Gastrocnemius medialis (tissue), 4 donors: ENCODE measurements at regions not wholly inside any gene's neighbourhood (a gene's known extent, or its start where the extent isn't known, plus 50 kb on each side); places are given as distances from the start of the nearest gene placed in this dataset.

Experiments used
- ATAC-seq, 2 donors: fragments of 150-250 bp; one replicate each; pipeline ENCODE4 v1.9.1; 2016
- DNase-seq, 2 donors: peaks; one replicate each; pipeline ENCODE4 v3.0.0-alpha.2; 2019
- H3K27ac ChIP-seq, 4 donors: fragments of 200-600 bp; sonication (generic); 1 replicate in 1 of 4; 2 replicates in 3 of 4; pipeline ENCODE4 v1.5.1; 2016 to 2018; ENCODE audit warnings: mild to moderate bottlenecking in 2 of 4, moderate library complexity in 1 of 4
- H3K27me3 ChIP-seq, 3 donors: fragments of 200-600 bp; sonication (generic) in 2 of 3; 1 replicate in 1 of 3; 2 replicates in 2 of 3; pipeline versions ENCODE4 v1.5.1 to v1.6.0; 2016 to 2019; ENCODE audit warnings: mild to moderate bottlenecking in 1 of 3, moderate library complexity in 1 of 3
- H3K36me3 ChIP-seq, 2 donors: fragments of 200-600 bp; sonication (generic) in 1 of 2; one replicate each; pipeline ENCODE4 v1.5.1; 2017 to 2018
- H3K4me1 ChIP-seq, 2 donors: fragments of 200-600 bp; sonication (generic) in 1 of 2; one replicate each; pipeline ENCODE4 v1.5.1; 2016 to 2017; ENCODE audit warnings: mild to moderate bottlenecking in 2 of 2
- H3K4me3 ChIP-seq, 4 donors: fragments of 200-600 bp; sonication (generic) in 3 of 4; 1 replicate in 1 of 4; 2 replicates in 3 of 4; pipeline ENCODE4 v1.5.1; 2016 to 2019; ENCODE audit warnings: mild to moderate bottlenecking in 2 of 4
- H3K9me3 ChIP-seq, 3 donors: fragments of 200-600 bp; sonication (generic) in 2 of 3; 1 replicate in 1 of 3; 2 replicates in 2 of 3; pipeline ENCODE4 v1.5.1; 2016 to 2019
- POLR2A ChIP-seq, 2 donors: fragments of 450-650 bp; IDR thresholded peaks; one replicate each; pipeline ENCODE4 v1.6.1; 2017; ENCODE audit warnings: antibody characterized with exemption in 2 of 2, mild to moderate bottlenecking in 2 of 2, moderate library complexity in 2 of 2
- in situ Hi-C, 4 donors: fragments of 200-750 bp; cut with MboI; loops; one replicate each; pipeline versions ENCODE4 v1.15.0 to v1.8.0; 2017; ENCODE audit warnings: low sequenced_read_pairs in 4 of 4
- intact Hi-C: fragments of 100-400 bp; cut with DNase I; formaldehyde crosslinking; loops from one replicate; pipeline ENCODE4 v1.15.1; 2023; ENCODE audit warnings: low total_unique reads
- TF ChIP-seq, protein P1 (sequence below), 5 experiments: fragments of 450-650 bp in 3 of 5; fragments of 200-600 bp in 2 of 5; sonication (generic) in 2 of 5; IDR thresholded peaks in 4 of 5; conservative IDR thresholded peaks in 1 of 5; 1 replicate in 4 of 5; 2 replicates in 1 of 5; pipeline ENCODE4 v1.5.1; 2016 to 2019; ENCODE audit warnings: antibody characterized with exemption in 5 of 5, mild to moderate bottlenecking in 3 of 5, moderate library complexity in 3 of 5

DNA sequence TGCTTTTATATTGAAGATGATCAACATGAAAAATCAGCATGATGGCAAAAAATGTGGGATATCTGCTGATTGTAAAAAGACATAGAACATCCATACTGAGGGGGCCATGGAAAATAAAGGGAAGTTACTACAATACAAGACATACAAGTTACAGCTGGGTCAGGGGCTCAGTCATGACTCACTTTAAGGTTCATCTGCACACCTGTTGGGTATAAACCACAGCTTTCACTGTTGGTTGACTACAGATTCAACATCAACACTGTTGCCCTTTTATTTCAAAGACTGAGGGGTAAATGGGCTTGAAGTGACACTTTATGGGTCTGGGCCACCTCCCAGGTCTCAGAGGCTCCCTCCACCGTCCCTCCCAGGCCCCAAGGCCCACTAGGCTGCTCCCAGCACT lies 98.1 kb upstream of the IRS2 start:
- in situ Hi-C loops: no loop called here
- Histone ChIP-seq H3K27me3 (no peaks in the 10 kb centered on the region), H3K4me1 (peaks cover 0 to 6% of the 10 kb centered on the region in 2 donors), H3K36me3 (no peaks in the 10 kb centered on the region), H3K9me3 (no peaks in the 10 kb centered on the region), H3K27ac (no peak overlapping the region), H3K4me3 (no peak overlapping the region)
- no peak for TF ChIP-seq POLR2A (IDR thresholded peaks at IDR 0.05)
- TF ChIP-seq, protein P1, sequence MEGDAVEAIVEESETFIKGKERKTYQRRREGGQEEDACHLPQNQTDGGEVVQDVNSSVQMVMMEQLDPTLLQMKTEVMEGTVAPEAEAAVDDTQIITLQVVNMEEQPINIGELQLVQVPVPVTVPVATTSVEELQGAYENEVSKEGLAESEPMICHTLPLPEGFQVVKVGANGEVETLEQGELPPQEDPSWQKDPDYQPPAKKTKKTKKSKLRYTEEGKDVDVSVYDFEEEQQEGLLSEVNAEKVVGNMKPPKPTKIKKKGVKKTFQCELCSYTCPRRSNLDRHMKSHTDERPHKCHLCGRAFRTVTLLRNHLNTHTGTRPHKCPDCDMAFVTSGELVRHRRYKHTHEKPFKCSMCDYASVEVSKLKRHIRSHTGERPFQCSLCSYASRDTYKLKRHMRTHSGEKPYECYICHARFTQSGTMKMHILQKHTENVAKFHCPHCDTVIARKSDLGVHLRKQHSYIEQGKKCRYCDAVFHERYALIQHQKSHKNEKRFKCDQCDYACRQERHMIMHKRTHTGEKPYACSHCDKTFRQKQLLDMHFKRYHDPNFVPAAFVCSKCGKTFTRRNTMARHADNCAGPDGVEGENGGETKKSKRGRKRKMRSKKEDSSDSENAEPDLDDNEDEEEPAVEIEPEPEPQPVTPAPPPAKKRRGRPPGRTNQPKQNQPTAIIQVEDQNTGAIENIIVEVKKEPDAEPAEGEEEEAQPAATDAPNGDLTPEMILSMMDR (IDR thresholded peaks at IDR 0.05 in 4 of 5, conservative IDR thresholded peaks at IDR 0.05 in 1 of 5): no peak
- no peak for ATAC-seq
- intact Hi-C loops: no loop called here
- no peak for DNase-seq

DNA sequence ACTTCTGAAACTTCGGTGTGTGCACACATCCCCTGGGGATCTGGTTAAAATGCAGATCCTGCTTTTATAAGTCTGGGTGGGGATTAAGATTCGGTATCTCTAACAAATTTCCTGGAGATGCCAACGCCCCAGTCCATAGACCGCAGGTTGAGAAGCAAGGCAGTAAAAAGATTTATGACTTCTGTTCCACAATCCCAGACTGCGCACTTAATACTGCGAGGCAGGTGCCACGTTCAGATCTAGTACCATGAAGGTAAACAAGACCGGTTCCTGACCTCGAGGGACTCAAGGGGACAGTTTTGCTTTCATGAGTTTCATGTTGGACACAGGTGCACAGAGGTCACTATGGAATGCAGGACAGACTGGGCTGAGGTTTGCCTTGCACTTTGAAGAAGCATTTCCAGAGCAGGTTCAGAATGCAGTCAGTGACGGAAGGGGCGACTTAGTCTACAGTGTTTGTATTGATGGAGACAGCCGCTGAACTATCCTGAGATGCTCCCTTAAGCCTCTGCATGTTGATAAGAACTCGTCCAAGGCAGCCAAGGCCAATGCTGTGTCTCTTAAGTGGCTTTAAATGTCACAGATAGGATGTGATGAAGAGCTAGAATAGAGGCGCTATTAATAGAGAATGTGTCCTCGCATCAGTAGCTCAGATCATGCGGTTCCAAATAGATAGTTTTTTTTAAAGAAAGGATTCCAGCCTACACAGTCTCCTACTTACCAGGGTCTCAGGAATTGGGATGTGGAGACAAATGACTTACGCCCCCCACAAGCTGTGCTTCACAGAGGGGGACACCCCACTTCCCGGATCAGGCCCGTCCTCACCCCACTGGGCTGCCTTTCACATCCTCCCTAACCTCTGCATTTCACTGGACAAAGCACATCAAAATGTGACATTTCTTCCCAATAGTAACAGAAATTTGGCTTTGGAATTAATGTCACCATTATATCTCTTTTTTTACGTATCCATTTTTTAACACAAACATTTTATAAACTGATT lies 97.1 kb upstream of the IRS2 start:
- ATAC-seq (peak in 1 of 2 donors; percentile 49), DNase-seq (no peak)
- in situ Hi-C loops (no loop called here), intact Hi-C loops (no loop called here)
- no peaks in the 10 kb centered on the region for H3K9me3 ChIP-seq
- H3K27me3 ChIP-seq: no peaks in the 10 kb centered on the region
- TF ChIP-seq POLR2A (IDR thresholded peaks at IDR 0.05): no peak
- TF ChIP-seq, protein P1 (IDR thresholded peaks at IDR 0.05 in 4 of 5, conservative IDR thresholded peaks at IDR 0.05 in 1 of 5): no peak
- no peak overlapping the region for H3K4me3 ChIP-seq
- no peaks in the 10 kb centered on the region for H3K36me3 ChIP-seq
- no peak overlapping the region for H3K27ac ChIP-seq
- H3K4me1 ChIP-seq: peaks cover 0 to 6% of the 10 kb centered on the region in 2 donors

GRCh38 chr13:109881961-109882558 lies 95.7 kb upstream of the IRS2 start:
- in situ Hi-C loops: no loop called here

DNA sequence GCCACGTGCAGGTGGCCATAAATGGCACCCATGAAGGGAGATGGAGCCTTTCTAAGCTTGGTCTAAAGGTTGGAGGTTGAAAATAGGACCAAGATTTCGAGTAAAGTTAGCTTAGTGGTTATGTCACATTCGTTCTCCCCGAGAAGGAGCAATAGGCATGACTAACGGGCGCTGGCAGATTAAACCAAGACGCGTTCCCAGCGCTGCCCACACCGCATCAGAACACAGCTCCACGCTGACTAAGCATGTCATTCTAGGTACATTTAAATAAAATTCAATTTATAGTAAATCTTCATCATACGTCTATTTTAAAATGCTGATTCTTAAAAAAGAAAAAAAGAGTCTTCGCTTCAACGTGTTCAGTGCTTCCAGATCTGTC lies 95.0 kb upstream of the IRS2 start:
- no peak overlapping the region for H3K4me3 ChIP-seq
- DNase-seq (no peak), ATAC-seq (no peak)
- no peaks in the 10 kb centered on the region for H3K9me3 ChIP-seq
- TF ChIP-seq, protein P1 (IDR thresholded peaks at IDR 0.05 in 4 of 5, conservative IDR thresholded peaks at IDR 0.05 in 1 of 5): no peak
- no peak for TF ChIP-seq POLR2A (IDR thresholded peaks at IDR 0.05)
- no peaks in the 10 kb centered on the region for H3K36me3 ChIP-seq
- intact Hi-C loops: no loop called here
- peaks cover 0 to 6% of the 10 kb centered on the region in 2 donors for H3K4me1 ChIP-seq
- no peak overlapping the region for H3K27ac ChIP-seq
- H3K27me3 ChIP-seq: no peaks in the 10 kb centered on the region
- in situ Hi-C loops: no loop called here

More at GRCh38 chr13:109881961-109882558, 95.7 kb upstream of the IRS2 start:
- no peaks in the 10 kb centered on the region for H3K36me3 ChIP-seq
- no peaks in the 10 kb centered on the region for H3K9me3 ChIP-seq
- no peak for ATAC-seq
- H3K4me3 ChIP-seq: no peak overlapping the region
- no peaks in the 10 kb centered on the region for H3K27me3 ChIP-seq
- H3K4me1 ChIP-seq: peaks cover 0 to 6% of the 10 kb centered on the region in 2 donors
- H3K27ac ChIP-seq: no peak overlapping the region
- intact Hi-C loops: no loop called here
- TF ChIP-seq, protein P1 (IDR thresholded peaks at IDR 0.05 in 4 of 5, conservative IDR thresholded peaks at IDR 0.05 in 1 of 5): no peak
- TF ChIP-seq POLR2A (IDR thresholded peaks at IDR 0.05): no peak
- DNase-seq: no peak
